ENCODE measurements at regions not wholly inside any gene's neighbourhood (a gene's known extent, or its start where the extent isn't known, plus 50 kb on each side); places are given as distances from the start of the nearest gene placed in this dataset.

DNA sequence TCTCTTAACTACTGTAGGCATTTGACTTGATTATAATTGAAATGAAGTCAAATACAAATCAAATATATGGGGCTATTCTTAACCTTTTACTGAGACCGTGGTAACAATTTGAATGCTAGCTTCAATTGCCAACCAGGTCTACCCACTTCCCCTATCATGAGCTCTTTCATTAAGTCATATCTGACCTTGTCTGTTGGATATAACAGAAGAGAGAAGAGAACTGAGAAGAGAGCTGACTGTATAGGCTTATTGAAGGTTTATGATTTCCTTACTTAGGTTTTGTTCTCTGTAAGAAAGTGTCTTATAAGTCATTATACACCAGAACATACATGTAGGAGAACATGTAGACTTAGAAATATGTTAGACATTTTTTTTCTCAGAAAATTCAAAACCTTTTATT lies 549.4 kb downstream of the COL12A1 start:
- in situ Hi-C loops (cut with MboI; ENCODE audit: low sequenced_read_pairs, unreplicated experiment), result no loop called here
- DNase-seq (ENCODE audit: low spot score), result no peak
- TF ChIP-seq, protein P1, sequence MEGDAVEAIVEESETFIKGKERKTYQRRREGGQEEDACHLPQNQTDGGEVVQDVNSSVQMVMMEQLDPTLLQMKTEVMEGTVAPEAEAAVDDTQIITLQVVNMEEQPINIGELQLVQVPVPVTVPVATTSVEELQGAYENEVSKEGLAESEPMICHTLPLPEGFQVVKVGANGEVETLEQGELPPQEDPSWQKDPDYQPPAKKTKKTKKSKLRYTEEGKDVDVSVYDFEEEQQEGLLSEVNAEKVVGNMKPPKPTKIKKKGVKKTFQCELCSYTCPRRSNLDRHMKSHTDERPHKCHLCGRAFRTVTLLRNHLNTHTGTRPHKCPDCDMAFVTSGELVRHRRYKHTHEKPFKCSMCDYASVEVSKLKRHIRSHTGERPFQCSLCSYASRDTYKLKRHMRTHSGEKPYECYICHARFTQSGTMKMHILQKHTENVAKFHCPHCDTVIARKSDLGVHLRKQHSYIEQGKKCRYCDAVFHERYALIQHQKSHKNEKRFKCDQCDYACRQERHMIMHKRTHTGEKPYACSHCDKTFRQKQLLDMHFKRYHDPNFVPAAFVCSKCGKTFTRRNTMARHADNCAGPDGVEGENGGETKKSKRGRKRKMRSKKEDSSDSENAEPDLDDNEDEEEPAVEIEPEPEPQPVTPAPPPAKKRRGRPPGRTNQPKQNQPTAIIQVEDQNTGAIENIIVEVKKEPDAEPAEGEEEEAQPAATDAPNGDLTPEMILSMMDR (IDR thresholded peaks at IDR 0.05; ENCODE audit: borderline replicate concordance, control extremely low read depth, extremely low read depth, insufficient read depth, missing control alignments), result no peak

DNA sequence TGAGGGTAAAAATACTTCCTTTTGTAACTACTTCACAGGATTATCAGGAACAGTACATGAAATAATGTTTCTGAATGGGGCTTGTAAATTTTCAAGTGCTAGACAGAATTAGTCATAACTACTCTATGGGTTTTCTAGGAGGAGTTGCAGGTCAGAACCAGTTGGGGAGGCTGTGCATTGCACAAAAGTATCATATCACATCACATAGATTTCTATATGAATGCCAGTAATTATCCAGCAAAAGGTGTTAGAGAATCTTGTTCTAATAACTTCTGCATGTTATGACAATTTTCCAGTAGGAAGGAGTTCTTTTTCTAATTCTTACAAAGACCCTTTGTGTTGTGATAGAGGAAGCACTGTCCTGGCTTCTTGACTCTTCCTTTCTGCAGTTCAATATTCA lies 551.6 kb downstream of the COL12A1 start:
- no peak for DNase-seq (ENCODE audit: low spot score)
- TF ChIP-seq, protein P1 (IDR thresholded peaks at IDR 0.05; ENCODE audit: borderline replicate concordance, control extremely low read depth, extremely low read depth, insufficient read depth, missing control alignments), result no peak
- in situ Hi-C loops (cut with MboI; ENCODE audit: low sequenced_read_pairs, unreplicated experiment), result no loop called here

DNA sequence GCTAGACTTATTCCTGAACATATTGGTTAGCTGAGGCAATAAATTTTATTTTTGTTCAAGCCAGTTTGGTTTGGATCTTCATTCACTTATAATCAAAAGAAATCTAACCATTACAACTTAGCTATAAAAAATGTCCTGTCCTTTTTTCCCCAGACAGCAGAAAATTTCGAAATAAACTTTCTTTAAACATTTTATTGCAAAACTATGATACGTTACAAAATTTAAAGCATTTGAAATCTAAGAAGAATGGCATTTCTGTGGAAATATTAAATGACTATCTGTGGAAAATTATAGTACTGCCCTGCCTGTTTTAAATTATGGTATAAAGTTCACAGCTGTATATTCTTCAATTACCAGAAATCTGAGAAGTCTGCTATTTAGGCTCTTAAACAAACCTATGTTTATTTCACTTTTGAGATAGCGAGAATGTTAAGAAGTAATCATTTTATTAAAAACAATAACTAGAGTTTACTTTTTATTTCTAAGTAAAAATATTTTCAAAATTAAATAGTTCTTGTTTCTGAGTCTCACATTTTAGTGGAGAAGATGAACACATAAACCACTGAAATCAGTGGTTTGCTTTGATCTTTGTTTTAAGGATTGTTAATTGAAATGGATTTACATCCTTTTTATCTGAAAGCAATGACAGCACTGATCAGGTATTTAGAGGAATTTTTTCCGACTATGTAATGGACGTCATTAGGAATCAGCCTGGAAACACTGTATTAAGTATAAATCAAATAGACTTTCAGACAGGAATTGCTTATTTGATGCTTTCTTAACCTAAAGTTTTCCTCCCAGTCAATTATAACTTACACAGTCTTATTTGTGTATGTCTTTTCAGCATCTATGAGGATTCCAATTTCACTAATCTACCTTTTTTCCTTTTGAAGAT lies 553.7 kb downstream of the COL12A1 start:
- in situ Hi-C loops (cut with MboI; ENCODE audit: low sequenced_read_pairs, unreplicated experiment), result no loop called here
- no peak for DNase-seq (ENCODE audit: low spot score)
- TF ChIP-seq, protein P1 (IDR thresholded peaks at IDR 0.05; ENCODE audit: borderline replicate concordance, control extremely low read depth, extremely low read depth, insufficient read depth, missing control alignments), result no peak

DNA sequence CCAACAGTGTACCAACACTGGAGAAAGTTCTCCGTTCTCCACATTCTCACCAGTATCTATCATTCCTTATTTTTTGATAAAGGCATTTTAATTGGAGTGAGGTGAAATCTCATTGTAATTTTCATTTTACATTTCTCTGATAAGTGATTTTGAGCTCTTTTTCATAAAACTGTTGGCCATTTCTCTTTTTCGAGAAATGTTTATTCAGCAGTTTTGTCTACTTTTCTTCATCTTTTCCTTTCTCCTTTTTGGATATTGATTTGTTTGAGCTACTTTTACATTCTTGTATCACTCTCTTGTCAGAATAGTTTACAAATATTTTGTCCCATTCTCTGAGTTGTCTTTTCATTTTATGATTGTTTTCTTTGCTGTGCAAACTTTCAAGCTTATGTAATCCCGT lies 555.2 kb downstream of the COL12A1 start:
- DNase-seq (ENCODE audit: low spot score), result no peak
- in situ Hi-C loops (cut with MboI; ENCODE audit: low sequenced_read_pairs, unreplicated experiment), result no loop called here
- TF ChIP-seq, protein P1 (IDR thresholded peaks at IDR 0.05; ENCODE audit: borderline replicate concordance, control extremely low read depth, extremely low read depth, insufficient read depth, missing control alignments), result no peak

DNA sequence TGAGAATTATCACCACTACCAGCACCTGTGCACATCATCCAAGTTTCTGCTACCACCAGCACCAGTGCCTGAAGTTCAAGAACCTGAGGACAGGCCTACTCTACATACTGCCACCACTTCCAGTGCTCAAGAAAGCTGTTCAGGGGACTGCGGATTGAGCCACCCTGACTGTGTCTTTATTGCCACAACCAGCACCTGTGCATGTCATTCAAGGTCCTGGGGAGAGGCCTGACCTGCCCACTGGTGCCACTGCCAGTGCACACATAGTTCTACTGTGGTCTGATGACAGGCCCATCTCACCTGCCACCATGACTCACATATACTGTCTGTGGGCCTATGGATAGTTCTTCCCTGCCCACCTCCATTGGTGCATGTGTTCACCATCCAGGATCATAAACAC lies 559.4 kb downstream of the COL12A1 start:
- TF ChIP-seq, protein P1 (IDR thresholded peaks at IDR 0.05; ENCODE audit: borderline replicate concordance, control extremely low read depth, extremely low read depth, insufficient read depth, missing control alignments), result no peak
- in situ Hi-C loops (cut with MboI; ENCODE audit: low sequenced_read_pairs, unreplicated experiment), result no loop called here
- DNase-seq (ENCODE audit: low spot score), result no peak

DNA sequence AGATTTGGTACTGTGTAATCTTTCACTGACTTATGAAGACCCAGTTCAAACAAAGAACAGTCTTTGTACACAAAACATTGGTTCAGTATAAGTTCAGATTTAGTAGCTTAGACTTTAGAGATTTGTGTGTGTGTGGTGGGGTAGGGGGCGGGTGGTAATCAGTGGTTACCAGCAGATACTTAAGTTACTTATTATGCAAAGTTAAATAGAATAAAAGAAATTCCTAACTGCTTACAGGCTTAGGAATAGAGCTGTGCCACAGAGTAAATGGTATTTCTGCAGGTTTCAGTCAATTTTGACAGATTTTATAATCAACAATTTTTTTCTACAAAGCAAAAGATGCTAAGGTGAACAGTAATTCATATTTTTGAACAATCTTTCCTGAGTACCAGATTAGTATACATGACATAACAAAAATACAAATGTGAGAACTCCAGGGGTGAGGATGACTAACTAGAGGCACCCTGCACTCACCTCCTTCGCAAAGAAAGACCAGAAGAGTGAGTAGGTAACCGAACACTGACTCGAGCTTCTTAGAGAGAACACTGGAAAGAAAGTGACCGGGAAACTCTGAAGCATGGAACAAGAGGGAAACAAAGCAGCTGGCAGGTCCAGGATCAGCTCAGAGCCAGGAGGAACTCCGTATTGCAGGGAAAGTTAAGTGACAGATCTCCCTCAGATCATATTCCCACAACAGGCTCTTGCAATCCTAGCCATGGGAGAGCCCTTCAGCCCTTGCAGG lies 560.6 kb downstream of the COL12A1 start:
- in situ Hi-C loops (cut with MboI; ENCODE audit: low sequenced_read_pairs, unreplicated experiment), result no loop called here
- TF ChIP-seq, protein P1 (IDR thresholded peaks at IDR 0.05; ENCODE audit: borderline replicate concordance, control extremely low read depth, extremely low read depth, insufficient read depth, missing control alignments), result no peak

More for the DNA sequence above, 560.6 kb downstream of the COL12A1 start:
- no peak for DNase-seq (ENCODE audit: low spot score)

All from GM13976 (cell line).